PC-9 (cell line): ENCODE measurements at regions not wholly inside any gene's neighbourhood (a gene's known extent, or its start where the extent isn't known, plus 50 kb on each side); places are given as distances from the start of the nearest gene placed in this dataset.

Experiments
- BruUV-seq: library from RNA; stranded (reverse); fragments of 400-500 nt; replicated peaks from 2 replicates; lab custom pipeline; 2021; lab: Mats Ljungman, UMichigan
- CTCF ChIA-PET: fragments of 300-600 bp; sonication (Branson Sonifier 250); formaldehyde crosslinking; loops from one replicate; lab custom pipeline; 2022; ENCODE audit warnings: antibody characterized with exemption; lab: Charles Lee
- POLR2A ChIA-PET: fragments of 300-600 bp; sonication (Branson Sonifier 250); formaldehyde crosslinking; loops from one replicate; lab custom pipeline; 2022; ENCODE audit warnings: antibody characterized with exemption; ENCODE audit not compliant: unreplicated experiment; lab: Charles Lee
- DNase-seq, 2 experiments: peaks; one replicate each; pipeline versions ENCODE4 v3.0.0 to v3.0.0-alpha.2; 2015 to 2022; ENCODE audit warnings: mixed read lengths in 1 of 2
- H2AFZ ChIP-seq: fragments of 200-600 bp; sonication (generic); 2 replicates; pipeline ENCODE4 v1.8.1; 2017; ENCODE audit warnings: antibody characterized with exemption
- H3F3A ChIP-seq: fragments of 200-600 bp; sonication (generic); 2 replicates; pipeline ENCODE4 v1.8.1; 2017; ENCODE audit warnings: antibody characterized with exemption, mild to moderate bottlenecking, low read depth; ENCODE audit not compliant: insufficient read depth
- H3K27ac ChIP-seq: fragments of 200-600 bp; sonication (generic); 2 replicates; pipeline ENCODE4 v1.6.1; 2016; ENCODE audit warnings: mixed run types
- H3K27me3 ChIP-seq: fragments of 200-600 bp; sonication (generic); 2 replicates; pipeline ENCODE4 v1.6.1; 2016; ENCODE audit warnings: low read depth, mixed run types; ENCODE audit not compliant: insufficient read depth
- H3K36me3 ChIP-seq: fragments of 200-600 bp; sonication (generic); 2 replicates; pipeline ENCODE4 v1.6.1; 2016; ENCODE audit warnings: low read depth, mixed run types
- H3K4me1 ChIP-seq: fragments of 200-600 bp; sonication (generic); replicated peaks from 2 replicates; pipeline ENCODE4 v1.6.1; 2016; ENCODE audit warnings: mixed run types; ENCODE audit not compliant: insufficient read depth
- H3K4me2 ChIP-seq: fragments of 200-600 bp; sonication (generic); 2 replicates; pipeline ENCODE4 v1.6.1; 2017; ENCODE audit warnings: mixed run types
- H3K4me3 ChIP-seq: fragments of 200-600 bp; sonication (generic); 2 replicates; pipeline ENCODE4 v1.6.1; 2016; ENCODE audit warnings: mixed run types
- H3K79me2 ChIP-seq: fragments of 200-600 bp; sonication (generic); 2 replicates; pipeline ENCODE4 v1.6.1; 2017; ENCODE audit warnings: low read depth, mixed run types
- H3K9me2 ChIP-seq: fragments of 200-600 bp; sonication (generic); 2 replicates; pipeline ENCODE4 v1.8.1; 2017; ENCODE audit warnings: mild to moderate bottlenecking; ENCODE audit not compliant: insufficient read depth
- H3K9me3 ChIP-seq: fragments of 200-600 bp; sonication (generic); 2 replicates; pipeline ENCODE4 v1.8.1; 2016; ENCODE audit warnings: low read depth; ENCODE audit not compliant: insufficient read depth
- H4K20me1 ChIP-seq: fragments of 200-600 bp; sonication (generic); 2 replicates; pipeline ENCODE4 v1.8.1; 2017; ENCODE audit not compliant: insufficient read depth
- EZH2 ChIP-seq: fragments of 200-600 bp; sonication (generic); IDR thresholded peaks from 2 replicates; pipeline ENCODE4 v1.8.0; 2017; ENCODE audit warnings: antibody characterized with exemption, low read depth
- intact Hi-C: fragments of 100-400 bp; cut with micrococcal nuclease; formaldehyde crosslinking; loops from one replicate; pipeline ENCODE4 v1.10.0; 2022; ENCODE audit not compliant: unreplicated experiment
- TF ChIP-seq, protein P1 (sequence below): fragments of 200-600 bp; sonication (generic); conservative IDR thresholded peaks from 2 replicates; pipeline ENCODE4 v1.6.1; 2017; ENCODE audit warnings: mixed run types, antibody characterized with exemption, mild to moderate bottlenecking, moderate library complexity

DNA sequence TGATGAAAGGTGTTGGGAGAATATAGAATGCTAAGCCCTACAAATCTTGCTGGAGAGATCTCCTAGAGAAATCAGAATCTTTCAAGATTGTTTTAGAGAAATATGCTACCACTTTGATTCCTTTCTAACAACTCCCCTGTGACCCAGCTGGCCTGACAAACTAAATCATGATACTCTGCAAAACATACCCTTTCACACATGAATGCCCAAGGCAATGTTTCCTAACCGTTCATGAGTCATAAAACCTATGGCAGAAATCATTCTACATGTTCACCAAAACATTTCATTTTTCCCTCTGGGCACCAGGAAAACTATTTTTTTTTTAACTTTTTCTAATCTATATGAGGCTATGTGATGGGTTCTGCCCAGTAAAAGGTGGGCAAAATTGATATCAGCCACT, 77.8 kb upstream of the SETBP1 start:
- no peaks in the 10 kb centered on the region for H3K36me3 ChIP-seq
- POLR2A ChIA-PET = no interaction called here
- H3F3A ChIP-seq = peaks cover 11% of the 10 kb centered on the region; the same call in 1 of the 2 replicates
- H3K9me3 ChIP-seq = peaks cover 7% of the 10 kb centered on the region; the same call in 1 of the 2 replicates
- BruUV-seq = no TSS peak
- peak overlapping the region; percentile 34 for H3K4me2 ChIP-seq
- peak overlapping the region; percentile 70 for H3K27ac ChIP-seq
- H3K27me3 ChIP-seq = no peaks in the 10 kb centered on the region
- no peak overlapping the region for H2AFZ ChIP-seq
- TF ChIP-seq EZH2 = no peak
- TF ChIP-seq, protein P1, sequence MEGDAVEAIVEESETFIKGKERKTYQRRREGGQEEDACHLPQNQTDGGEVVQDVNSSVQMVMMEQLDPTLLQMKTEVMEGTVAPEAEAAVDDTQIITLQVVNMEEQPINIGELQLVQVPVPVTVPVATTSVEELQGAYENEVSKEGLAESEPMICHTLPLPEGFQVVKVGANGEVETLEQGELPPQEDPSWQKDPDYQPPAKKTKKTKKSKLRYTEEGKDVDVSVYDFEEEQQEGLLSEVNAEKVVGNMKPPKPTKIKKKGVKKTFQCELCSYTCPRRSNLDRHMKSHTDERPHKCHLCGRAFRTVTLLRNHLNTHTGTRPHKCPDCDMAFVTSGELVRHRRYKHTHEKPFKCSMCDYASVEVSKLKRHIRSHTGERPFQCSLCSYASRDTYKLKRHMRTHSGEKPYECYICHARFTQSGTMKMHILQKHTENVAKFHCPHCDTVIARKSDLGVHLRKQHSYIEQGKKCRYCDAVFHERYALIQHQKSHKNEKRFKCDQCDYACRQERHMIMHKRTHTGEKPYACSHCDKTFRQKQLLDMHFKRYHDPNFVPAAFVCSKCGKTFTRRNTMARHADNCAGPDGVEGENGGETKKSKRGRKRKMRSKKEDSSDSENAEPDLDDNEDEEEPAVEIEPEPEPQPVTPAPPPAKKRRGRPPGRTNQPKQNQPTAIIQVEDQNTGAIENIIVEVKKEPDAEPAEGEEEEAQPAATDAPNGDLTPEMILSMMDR = no peak
- H3K79me2 ChIP-seq = no peaks in the 10 kb centered on the region
- CTCF ChIA-PET = no interaction called here
- peaks cover 22% of the 10 kb centered on the region for H3K4me1 ChIP-seq
- no peaks in the 10 kb centered on the region for H3K9me2 ChIP-seq
- DNase-seq = peak in 1 of 2 experiments; percentile 79
- H3K4me3 ChIP-seq = no peak overlapping the region
- H4K20me1 ChIP-seq = no peaks in the 10 kb centered on the region
- intact Hi-C loops = loop anchor here (2.0 kb wide), 1 partner anchor 70 kb away; no protein-coding TSS in a partner anchor

DNA sequence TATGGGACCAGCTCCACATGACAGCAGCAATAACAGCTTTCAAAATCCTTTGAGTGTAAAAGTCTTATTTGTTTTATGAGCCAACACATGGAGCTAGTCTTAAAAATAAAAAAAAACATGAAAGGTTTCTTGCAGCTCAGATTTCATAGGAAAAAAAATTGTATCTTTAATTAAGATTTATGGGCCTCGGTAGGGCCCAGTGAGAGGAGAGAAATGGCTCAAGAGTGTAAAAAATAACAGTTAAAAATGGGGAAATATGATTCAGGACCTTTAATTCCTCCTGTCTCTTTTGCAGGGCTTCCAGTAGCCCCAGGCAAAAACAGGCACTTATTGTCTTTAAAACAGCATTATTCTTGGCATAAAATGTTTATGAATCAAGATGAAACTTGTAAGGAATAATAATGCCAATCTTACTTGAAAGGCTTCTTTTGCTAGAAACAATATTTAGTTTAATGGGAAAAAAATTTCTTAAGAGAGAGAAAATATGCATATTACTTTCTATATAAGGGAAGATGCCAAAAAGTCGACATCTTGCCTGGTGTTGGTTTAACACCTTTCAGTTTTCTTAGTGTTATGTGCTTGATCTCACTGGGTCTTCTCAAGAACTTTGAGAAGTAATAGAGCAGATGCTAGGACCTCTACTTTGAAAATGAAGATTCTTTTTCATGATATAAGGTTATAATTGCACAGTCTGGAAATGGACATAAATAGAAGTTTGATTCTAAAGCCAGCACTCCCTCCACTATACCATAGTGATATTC, 71.3 kb upstream of the SETBP1 start:
- H3K9me3 ChIP-seq = no peaks in the 10 kb centered on the region

DNA sequence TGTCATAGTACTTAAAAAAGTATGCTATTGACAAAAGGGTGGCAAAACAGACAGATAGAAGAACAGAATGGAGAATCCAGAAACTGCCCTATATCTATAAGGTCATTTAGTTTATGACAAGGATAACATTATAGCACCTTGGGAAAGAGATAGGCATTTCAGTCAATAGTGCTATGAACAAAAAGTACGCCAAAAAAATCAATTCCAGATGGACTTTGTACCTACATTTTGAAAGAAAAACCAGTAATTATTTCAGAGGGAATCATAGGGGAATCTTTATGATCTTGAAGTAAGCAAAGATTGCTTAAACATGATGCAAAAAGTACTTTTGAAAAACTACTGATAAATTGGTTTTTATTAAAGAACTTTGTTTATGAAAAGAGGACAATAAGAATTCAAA, 59.9 kb upstream of the SETBP1 start:
- H2AFZ ChIP-seq = no peak overlapping the region
- H3K4me2 ChIP-seq = no peak overlapping the region
- H3K79me2 ChIP-seq = no peaks in the 10 kb centered on the region
- TF ChIP-seq, protein P1 = no peak
- TF ChIP-seq EZH2 = no peak
- no TSS peak for BruUV-seq
- no peak overlapping the region for H3K4me3 ChIP-seq
- no peaks in the 10 kb centered on the region for H3F3A ChIP-seq
- H3K9me3 ChIP-seq = no peaks in the 10 kb centered on the region; the same call in 1 of the 2 replicates
- no peaks in the 10 kb centered on the region for H4K20me1 ChIP-seq
- no peaks in the 10 kb centered on the region for H3K4me1 ChIP-seq
- no peak overlapping the region for H3K27ac ChIP-seq
- no peaks in the 10 kb centered on the region for H3K27me3 ChIP-seq
- ChIA-PET CTCF (no interaction called here), POLR2A (no interaction called here)
- no peaks in the 10 kb centered on the region for H3K9me2 ChIP-seq
- DNase-seq = no peak
- H3K36me3 ChIP-seq = no peaks in the 10 kb centered on the region
- intact Hi-C loops = no loop called here

More for the DNA sequence above, 71.3 kb upstream of the SETBP1 start:
- intact Hi-C loops = no loop called here
- no peaks in the 10 kb centered on the region for H3K79me2 ChIP-seq
- ChIA-PET CTCF (no interaction called here), POLR2A (no interaction called here)
- H3K27me3 ChIP-seq = no peaks in the 10 kb centered on the region
- no peak overlapping the region for H3K27ac ChIP-seq
- DNase-seq = no peak
- no peak overlapping the region for H2AFZ ChIP-seq
- BruUV-seq = no TSS peak
- H3K4me3 ChIP-seq = no peak overlapping the region
- no peaks in the 10 kb centered on the region for H4K20me1 ChIP-seq
- no peaks in the 10 kb centered on the region for H3K36me3 ChIP-seq
- no peaks in the 10 kb centered on the region for H3F3A ChIP-seq
- no peaks in the 10 kb centered on the region; the same call in 1 of the 2 replicates for H3K9me2 ChIP-seq
- TF ChIP-seq EZH2 = no peak
- TF ChIP-seq, protein P1 = no peak
- H3K4me1 ChIP-seq = no peaks in the 10 kb centered on the region
- H3K4me2 ChIP-seq = no peak overlapping the region
